ENCODE measurements at regions not wholly inside any gene's neighbourhood (a gene's known extent, or its start where the extent isn't known, plus 50 kb on each side); places are given as distances from the start of the nearest gene placed in this dataset.

- H3K79me1 ChIP-seq (ENCODE audit: low read depth in 1 of 2, low read length in 2 of 2), result no peaks in the 10 kb centered on the region
Observed at GRCh38 chr2:62302631-62303435, 106.9 kb downstream of the B3GNT2 start.

More at GRCh38 chr2:62302631-62303435, 106.9 kb downstream of the B3GNT2 start:
- no peak overlapping the region for H3K9ac ChIP-seq (ENCODE audit: low read depth, low read length)
- H4K8ac ChIP-seq (ENCODE audit: low read depth in 2 of 2, low read length in 2 of 2), result no peak overlapping the region
- no peaks in the 10 kb centered on the region for H4K20me1 ChIP-seq (ENCODE audit: insufficient read depth, low read length)
- WGBS, 2 experiments (ENCODE audit: extremely low coverage in 2 of 2, insufficient read length in 1 of 2), result 75% methylated on average over 2 of the region's 6 CpGs; no CpG with 5 or more reads in 1 of the 2 experiments
- CTCF ChIA-PET, result interaction anchor here (0.8 kb wide), 1 partner anchor 14 kb away, joined by 3 read pairs; no protein-coding TSS in a partner anchor
- dilution Hi-C loops (cut with HindIII; ENCODE audit: low sequenced_read_pairs, unreplicated experiment) (no loop called here), intact Hi-C loops (cut with micrococcal nuclease) (no loop called here), in situ Hi-C loops (cut with MboI; ENCODE audit: low sequenced_read_pairs) (no loop called here)
- no peak overlapping the region for H2AK5ac ChIP-seq (ENCODE audit: low read depth, low read length)
- no peak overlapping the region for H3K18ac ChIP-seq (ENCODE audit: low read depth, low read length)
- no peaks in the 10 kb centered on the region for H3K9me1 ChIP-seq (ENCODE audit: insufficient read depth, low read length)
- no peak overlapping the region for H4K5ac ChIP-seq (ENCODE audit: low read depth, low read length)
- H4K91ac ChIP-seq (ENCODE audit: insufficient read depth, low read depth, low read length), result no peak overlapping the region
- no peak overlapping the region for H3K4me3 ChIP-seq (ENCODE audit: insufficient read depth, low read depth, low read length)
- H3K4me1 ChIP-seq (ENCODE audit: control insufficient read depth, insufficient read depth, low read length), result peaks cover 3% of the 10 kb centered on the region
- ATAC-seq (ENCODE audit: low read depth) (no peak), DNase-seq (no peak)
- no peak overlapping the region for H2BK20ac ChIP-seq (ENCODE audit: low read depth, low read length)
- H3K4me2 ChIP-seq (ENCODE audit: low read depth, low read length), result no peak overlapping the region
- H2BK5ac ChIP-seq (ENCODE audit: low read depth, low read length, poor library complexity, severe bottlenecking), result no peak overlapping the region
- POLR2A ChIA-PET (ENCODE audit: unreplicated experiment), result no interaction called here
- H3K36me3 ChIP-seq (ENCODE audit: control insufficient read depth, insufficient read depth, low read length), result no peaks in the 10 kb centered on the region
- no peak overlapping the region for H3K23ac ChIP-seq (ENCODE audit: low read depth, low read length)
- TF ChIP-seq RAD21 (IDR thresholded peaks at IDR 0.05; ENCODE audit: low read length) (no peak), SMC3 (IDR thresholded peaks at IDR 0.05; ENCODE audit: low read depth, low read length) (no peak), MXI1 (IDR thresholded peaks at IDR 0.05; ENCODE audit: borderline replicate concordance, low read depth, low read length) (no peak)
- H2BK15ac ChIP-seq (ENCODE audit: low read depth, low read length), result no peak overlapping the region
- H3K27me3 ChIP-seq (ENCODE audit: control insufficient read depth, insufficient read depth, low read length), result peaks cover 3% of the 10 kb centered on the region
- no peak overlapping the region for H2BK120ac ChIP-seq (ENCODE audit: low read depth, low read length)
- no peak overlapping the region for H2AK9ac ChIP-seq (replicated peaks; ENCODE audit: low read depth, low read length, poor library complexity)
- H3K14ac ChIP-seq (replicated peaks; ENCODE audit: low read depth, low read length), result no peak overlapping the region
- BruUV-seq (replicated peaks), result no TSS peak
- H2AFZ ChIP-seq (replicated peaks; ENCODE audit: low read length, poor library complexity), result no peak overlapping the region
- H3K4ac ChIP-seq (ENCODE audit: low read depth, low read length), result no peak overlapping the region
- H3K9me3 ChIP-seq (ENCODE audit: control insufficient read depth, insufficient read depth, low read length), result no peaks in the 10 kb centered on the region
- no peak overlapping the region for H3K56ac ChIP-seq (ENCODE audit: extremely low read depth, insufficient read depth, low read length)
- H3K27ac ChIP-seq (ENCODE audit: insufficient read depth, low read length), result no peak overlapping the region

All from IMR-90 (cell line).